ENCODE measurements at regions not wholly inside any gene's neighbourhood (a gene's known extent, or its start where the extent isn't known, plus 50 kb on each side); places are given as distances from the start of the nearest gene placed in this dataset.
"Not testable (repeated sequence)": the region's sequence is repeated elsewhere in the genome, so short reads cannot be mapped to it uniquely, and the experiment has no call there.

DNA sequence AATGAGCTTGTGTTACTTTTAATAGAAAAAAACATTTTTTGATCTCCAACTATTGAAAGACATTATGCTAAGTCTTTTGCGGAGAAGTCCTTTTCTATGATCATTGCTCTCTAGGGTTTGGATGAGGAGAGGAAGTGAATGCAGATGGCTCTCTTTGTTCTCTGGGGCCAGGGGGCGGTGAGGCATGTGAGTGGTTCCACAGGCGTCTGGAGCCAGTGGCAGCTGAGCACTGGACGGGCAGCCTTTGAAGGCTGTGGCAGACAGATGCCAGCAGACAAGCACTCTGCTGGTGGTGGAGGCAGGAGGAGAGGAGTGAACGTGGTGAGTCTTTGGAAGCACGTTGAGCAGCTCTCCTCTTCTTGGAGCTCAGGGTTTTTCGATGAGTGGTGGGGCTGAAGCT lies 107.8 kb downstream of the GOLGA6L22 start:
- not testable (repeated sequence) for H3K4me1 ChIP-seq (ENCODE audit: control insufficient read depth, low read depth, low read length); H4K5ac ChIP-seq (ENCODE audit: low read length); H3K79me1 ChIP-seq (ENCODE audit: low read length); H3K23ac ChIP-seq (ENCODE audit: low read length); H2BK5ac ChIP-seq (ENCODE audit: low read length); H4K8ac ChIP-seq (ENCODE audit: low read depth, low read length); H3K18ac ChIP-seq (ENCODE audit: low read length); H3K27ac ChIP-seq (ENCODE audit: low read depth, low read length); H2BK120ac ChIP-seq (ENCODE audit: low read depth, low read length); H3K36me3 ChIP-seq (ENCODE audit: control insufficient read depth, insufficient read depth, low read length); H3K56ac ChIP-seq (ENCODE audit: low read length); H3K4me3 ChIP-seq (ENCODE audit: low read length); H3K4me2 ChIP-seq (ENCODE audit: low read length); H3K4ac ChIP-seq (ENCODE audit: low read depth, low read length); H3K79me2 ChIP-seq (ENCODE audit: control insufficient read depth, insufficient read depth, low read length); H2AK5ac ChIP-seq (ENCODE audit: low read length); H3K9ac ChIP-seq (ENCODE audit: low read length); H3K27me3 ChIP-seq (ENCODE audit: insufficient read depth, low read length, poor library complexity); H2BK15ac ChIP-seq (replicated peaks; ENCODE audit: low read depth); DNase-seq
- no CpG with 5 or more reads among the region's 7 CpGs for WGBS (ENCODE audit: extremely low coverage, insufficient coverage, low lambda C conversion rate)

GRCh38 chr15:22569486-22569885 lies 110.8 kb downstream of the GOLGA6L22 start:
- WGBS (ENCODE audit: extremely low coverage, insufficient coverage, low lambda C conversion rate), result no CpG with 5 or more reads among the region's 11 CpGs
- not testable (repeated sequence) for H3K79me2 ChIP-seq (ENCODE audit: control insufficient read depth, insufficient read depth, low read length); H4K8ac ChIP-seq (ENCODE audit: low read depth, low read length)

DNA sequence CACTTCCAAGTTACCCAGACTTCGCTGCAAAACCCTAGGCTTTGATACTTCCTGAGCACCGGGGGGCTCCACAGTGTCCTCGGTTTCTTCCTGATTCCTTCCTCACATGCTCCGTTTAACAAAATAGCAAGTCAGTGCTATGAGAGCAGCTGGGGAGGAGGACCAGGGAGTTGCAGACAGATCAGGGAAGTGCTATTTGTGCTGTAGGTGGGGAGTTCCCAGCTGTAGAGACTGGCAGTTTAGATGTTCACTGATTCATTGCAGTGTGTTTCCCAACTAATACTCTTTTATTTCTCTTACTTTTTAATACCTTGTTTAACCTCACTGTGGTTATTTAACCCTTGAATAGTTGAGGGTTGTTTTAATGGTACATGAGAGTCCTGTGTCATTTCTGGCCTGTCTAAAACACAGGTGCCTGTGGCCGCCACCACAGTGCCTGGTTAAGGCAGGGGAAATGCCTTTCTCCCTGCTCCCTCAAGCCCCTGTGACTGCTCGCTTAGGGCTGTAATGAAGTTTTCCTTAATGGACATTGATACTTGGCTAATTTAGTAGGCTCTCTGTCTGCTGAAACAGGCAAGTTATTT lies 113.5 kb downstream of the GOLGA6L22 start:
- not testable (repeated sequence) for H3K27me3 ChIP-seq (ENCODE audit: insufficient read depth, low read length, poor library complexity); H3K36me3 ChIP-seq (ENCODE audit: control insufficient read depth, insufficient read depth, low read length); H3K79me1 ChIP-seq (ENCODE audit: low read length); H3K18ac ChIP-seq (ENCODE audit: low read length); H3K79me2 ChIP-seq (ENCODE audit: control insufficient read depth, insufficient read depth, low read length); H3K23ac ChIP-seq (ENCODE audit: low read length); H2BK5ac ChIP-seq (ENCODE audit: low read length); H2BK15ac ChIP-seq (replicated peaks; ENCODE audit: low read depth); H3K27ac ChIP-seq (ENCODE audit: low read depth, low read length); H2BK120ac ChIP-seq (ENCODE audit: low read depth, low read length); H4K8ac ChIP-seq (ENCODE audit: low read depth, low read length); H3K4ac ChIP-seq (ENCODE audit: low read depth, low read length); H3K9ac ChIP-seq (ENCODE audit: low read length); H3K4me2 ChIP-seq (ENCODE audit: low read length); H3K56ac ChIP-seq (ENCODE audit: low read length); H3K4me1 ChIP-seq (ENCODE audit: control insufficient read depth, low read depth, low read length); H2AK5ac ChIP-seq (ENCODE audit: low read length); H4K5ac ChIP-seq (ENCODE audit: low read length); DNase-seq; H3K4me3 ChIP-seq (ENCODE audit: low read length)
- WGBS (ENCODE audit: extremely low coverage, insufficient coverage, low lambda C conversion rate), result no CpG with 5 or more reads among the region's 6 CpGs

More at GRCh38 chr15:22569486-22569885, 110.8 kb downstream of the GOLGA6L22 start:
- not testable (repeated sequence) for H3K4me1 ChIP-seq (ENCODE audit: control insufficient read depth, low read depth, low read length); H2AK5ac ChIP-seq (ENCODE audit: low read length); H3K4ac ChIP-seq (ENCODE audit: low read depth, low read length); H3K23ac ChIP-seq (ENCODE audit: low read length); H3K9ac ChIP-seq (ENCODE audit: low read length); H2BK15ac ChIP-seq (replicated peaks; ENCODE audit: low read depth); H4K5ac ChIP-seq (ENCODE audit: low read length); H3K4me3 ChIP-seq (ENCODE audit: low read length); H3K27ac ChIP-seq (ENCODE audit: low read depth, low read length); DNase-seq; H3K56ac ChIP-seq (ENCODE audit: low read length); H2BK120ac ChIP-seq (ENCODE audit: low read depth, low read length); H3K79me1 ChIP-seq (ENCODE audit: low read length); H3K18ac ChIP-seq (ENCODE audit: low read length); H3K36me3 ChIP-seq (ENCODE audit: control insufficient read depth, insufficient read depth, low read length); H3K4me2 ChIP-seq (ENCODE audit: low read length); H3K27me3 ChIP-seq (ENCODE audit: insufficient read depth, low read length, poor library complexity); H2BK5ac ChIP-seq (ENCODE audit: low read length)

GRCh38 chr15:22572792-22573191 lies 114.1 kb downstream of the GOLGA6L22 start:
- not testable (repeated sequence) for H3K27ac ChIP-seq (ENCODE audit: low read depth, low read length); H3K4me3 ChIP-seq (ENCODE audit: low read length); H3K18ac ChIP-seq (ENCODE audit: low read length); H3K9ac ChIP-seq (ENCODE audit: low read length); H2BK15ac ChIP-seq (replicated peaks; ENCODE audit: low read depth); H2BK5ac ChIP-seq (ENCODE audit: low read length); H2BK120ac ChIP-seq (ENCODE audit: low read depth, low read length); H3K4me1 ChIP-seq (ENCODE audit: control insufficient read depth, low read depth, low read length); H3K23ac ChIP-seq (ENCODE audit: low read length); H4K5ac ChIP-seq (ENCODE audit: low read length); H4K8ac ChIP-seq (ENCODE audit: low read depth, low read length); H3K56ac ChIP-seq (ENCODE audit: low read length); H3K79me1 ChIP-seq (ENCODE audit: low read length); H3K79me2 ChIP-seq (ENCODE audit: control insufficient read depth, insufficient read depth, low read length); H3K4ac ChIP-seq (ENCODE audit: low read depth, low read length); H3K36me3 ChIP-seq (ENCODE audit: control insufficient read depth, insufficient read depth, low read length); H2AK5ac ChIP-seq (ENCODE audit: low read length); H3K4me2 ChIP-seq (ENCODE audit: low read length); DNase-seq; H3K27me3 ChIP-seq (ENCODE audit: insufficient read depth, low read length, poor library complexity)
- WGBS (ENCODE audit: extremely low coverage, insufficient coverage, low lambda C conversion rate), result no CpG with 5 or more reads among the region's 17 CpGs

DNA sequence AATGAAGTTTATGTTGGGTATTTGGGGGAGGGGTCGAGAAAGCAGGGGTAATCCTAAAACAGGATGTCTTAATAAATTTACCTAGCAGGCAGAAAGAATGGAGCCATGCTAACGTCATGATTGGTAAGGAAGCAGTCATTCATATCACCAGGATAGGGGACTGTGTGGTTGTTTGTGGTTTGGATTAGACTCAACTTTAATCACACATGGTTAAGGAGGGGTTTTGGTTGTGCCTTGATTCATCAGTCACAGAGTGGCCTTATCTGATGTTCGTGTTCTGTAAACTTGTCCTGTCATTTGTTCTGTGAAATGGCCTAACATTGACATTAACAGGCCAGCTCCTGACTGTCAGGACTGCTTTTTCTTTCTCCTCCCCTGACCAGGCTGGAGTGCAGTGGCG lies 119.1 kb downstream of the GOLGA6L22 start:
- not testable (repeated sequence) for H3K23ac ChIP-seq (ENCODE audit: low read length); H3K4me2 ChIP-seq (ENCODE audit: low read length); H3K36me3 ChIP-seq (ENCODE audit: control insufficient read depth, insufficient read depth, low read length); H2AK5ac ChIP-seq (ENCODE audit: low read length); H4K8ac ChIP-seq (ENCODE audit: low read depth, low read length); H3K27me3 ChIP-seq (ENCODE audit: insufficient read depth, low read length, poor library complexity); H3K18ac ChIP-seq (ENCODE audit: low read length); H3K56ac ChIP-seq (ENCODE audit: low read length); H2BK5ac ChIP-seq (ENCODE audit: low read length); H3K4ac ChIP-seq (ENCODE audit: low read depth, low read length); H3K79me1 ChIP-seq (ENCODE audit: low read length); H2BK15ac ChIP-seq (replicated peaks; ENCODE audit: low read depth); H3K9ac ChIP-seq (ENCODE audit: low read length); DNase-seq; H2BK120ac ChIP-seq (ENCODE audit: low read depth, low read length); H3K4me1 ChIP-seq (ENCODE audit: control insufficient read depth, low read depth, low read length); H3K4me3 ChIP-seq (ENCODE audit: low read length); H3K27ac ChIP-seq (ENCODE audit: low read depth, low read length); H3K79me2 ChIP-seq (ENCODE audit: control insufficient read depth, insufficient read depth, low read length); H4K5ac ChIP-seq (ENCODE audit: low read length)
- WGBS (ENCODE audit: extremely low coverage, insufficient coverage, low lambda C conversion rate), result no CpG with 5 or more reads among the region's 4 CpGs

DNA sequence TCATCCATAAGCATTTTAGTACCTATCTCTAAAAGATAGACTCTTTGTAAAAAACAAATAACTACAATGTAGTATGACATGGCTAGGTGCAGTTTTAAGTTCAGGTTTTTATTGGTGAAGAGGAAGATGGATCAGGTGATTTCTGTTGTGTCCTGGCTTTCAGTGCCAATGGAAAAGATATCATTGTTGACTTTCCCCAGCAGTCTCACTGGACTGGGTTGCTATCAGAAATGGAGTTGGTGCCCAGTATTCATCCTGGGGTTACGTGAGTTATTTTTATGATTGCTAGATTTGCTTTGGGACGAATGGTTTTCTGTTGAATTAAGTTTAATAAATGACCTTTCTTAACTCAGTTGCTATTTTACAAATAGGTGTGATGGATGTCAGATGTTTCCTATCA lies 120.5 kb downstream of the GOLGA6L22 start:
- H3K4me1 ChIP-seq (ENCODE audit: control insufficient read depth, low read depth, low read length); H4K8ac ChIP-seq (ENCODE audit: low read depth, low read length); H3K4me3 ChIP-seq (ENCODE audit: low read length); H3K27ac ChIP-seq (ENCODE audit: low read depth, low read length); H4K5ac ChIP-seq (ENCODE audit: low read length); H3K56ac ChIP-seq (ENCODE audit: low read length); H3K18ac ChIP-seq (ENCODE audit: low read length); H3K9ac ChIP-seq (ENCODE audit: low read length); H2BK15ac ChIP-seq (replicated peaks; ENCODE audit: low read depth); H3K4me2 ChIP-seq (ENCODE audit: low read length); H3K79me2 ChIP-seq (ENCODE audit: control insufficient read depth, insufficient read depth, low read length); H3K79me1 ChIP-seq (ENCODE audit: low read length); DNase-seq; H3K27me3 ChIP-seq (ENCODE audit: insufficient read depth, low read length, poor library complexity); H2AK5ac ChIP-seq (ENCODE audit: low read length); H3K36me3 ChIP-seq (ENCODE audit: control insufficient read depth, insufficient read depth, low read length); H3K23ac ChIP-seq (ENCODE audit: low read length); H2BK5ac ChIP-seq (ENCODE audit: low read length); H2BK120ac ChIP-seq (ENCODE audit: low read depth, low read length); H3K4ac ChIP-seq (ENCODE audit: low read depth, low read length): not testable (repeated sequence)
- no CpG with 5 or more reads among the region's 2 CpGs for WGBS (ENCODE audit: extremely low coverage, insufficient coverage, low lambda C conversion rate)
